ENCODE measurements at regions not wholly inside any gene's neighbourhood (a gene's known extent, or its start where the extent isn't known, plus 50 kb on each side); places are given as distances from the start of the nearest gene placed in this dataset.
"Not testable (repeated sequence)": the region's sequence is repeated elsewhere in the genome, so short reads cannot be mapped to it uniquely, and the experiment has no call there.

- DNase-seq (ENCODE audit: low read depth in 2 of 2): not testable (repeated sequence)
Measured at GRCh38 chr7:29701540-29701939, 104.8 kb upstream of the WIPF3 start.

GRCh38 chr7:29703830-29704229 is 102.5 kb upstream of the WIPF3 start:
- not testable (repeated sequence) for DNase-seq (ENCODE audit: low read depth in 2 of 2)

GRCh38 chr7:29709002-29709401 is 97.3 kb upstream of the WIPF3 start:
- DNase-seq (ENCODE audit: low read depth in 2 of 2): not testable (repeated sequence)

GRCh38 chr7:29723127-29723526 is 83.2 kb upstream of the WIPF3 start:
- DNase-seq (ENCODE audit: low read depth in 2 of 2): not testable (repeated sequence)

- no peak for DNase-seq (ENCODE audit: low read depth in 2 of 2)
Measured at GRCh38 chr7:29723599-29723998, 82.7 kb upstream of the WIPF3 start.

- DNase-seq (ENCODE audit: low read depth in 2 of 2): not testable (repeated sequence)
Measured at GRCh38 chr7:29729534-29730165, 76.7 kb upstream of the WIPF3 start.

- DNase-seq (ENCODE audit: low read depth in 2 of 2): no peak
Measured at GRCh38 chr7:29734246-29734731, 72.0 kb upstream of the WIPF3 start.

GRCh38 chr7:29747645-29748245 is 58.6 kb upstream of the WIPF3 start:
- not testable (repeated sequence) for DNase-seq (ENCODE audit: low read depth in 2 of 2)

- no peak for DNase-seq (ENCODE audit: low read depth in 2 of 2)
Measured at GRCh38 chr7:29748286-29749099, 57.8 kb upstream of the WIPF3 start.

GRCh38 chr7:29749701-29750321 is 56.5 kb upstream of the WIPF3 start:
- DNase-seq (ENCODE audit: low read depth in 2 of 2): no peak

- not testable (repeated sequence) for DNase-seq (ENCODE audit: low read depth in 2 of 2)
Measured at GRCh38 chr7:29750373-29750940, 55.9 kb upstream of the WIPF3 start.

- DNase-seq (ENCODE audit: low read depth in 2 of 2): not testable (repeated sequence)
Measured at GRCh38 chr7:29751012-29751411, 55.3 kb upstream of the WIPF3 start.

GRCh38 chr7:29754874-29755490 is 51.3 kb upstream of the WIPF3 start:
- no peak for DNase-seq (ENCODE audit: low read depth in 2 of 2)

Measured in stimulated activated CD8-positive, alpha-beta memory T cell treated with anti-CD3 and anti-CD28 coated beads, Interleukin-7, amount 100 ng/mL, for 4 hours (primary cell).